SK-N-SH (cell line): ENCODE measurements at regions not wholly inside any gene's neighbourhood (a gene's known extent, or its start where the extent isn't known, plus 50 kb on each side); places are given as distances from the start of the nearest gene placed in this dataset.
"Not testable (repeated sequence)": the region's sequence is repeated elsewhere in the genome, so short reads cannot be mapped to it uniquely, and the experiment has no call there.

Experiments
- CTCF ChIA-PET: fragments of 300-600, 350-600 bp; formaldehyde crosslinking; extraction: SDS; loops from one replicate; lab custom pipeline; 2021; lab: Yijun Ruan, JAX
- POLR2A ChIA-PET: fragments of 350-600 bp; sonication (Branson Sonifier 250); formaldehyde crosslinking; extraction: SDS; loops from one replicate; lab custom pipeline; 2020; ENCODE audit warnings: antibody characterized with exemption, inconsistent platforms; lab: Yijun Ruan, JAX
- DNase-seq: peaks from one replicate; pipeline ENCODE4 v3.0.0; 2012
- H2AFZ ChIP-seq: fragments of 200-600 bp; sonication (generic); 2 replicates; pipeline ENCODE4 v1.8.1; 2016; ENCODE audit warnings: antibody characterized with exemption, mild to moderate bottlenecking, low read depth
- H3F3A ChIP-seq: fragments of 200-600 bp; sonication (generic); replicated peaks from 2 replicates; pipeline ENCODE3; 2016; ENCODE audit warnings: antibody characterized with exemption, mild to moderate bottlenecking; ENCODE audit not compliant: insufficient read depth
- H3K27ac ChIP-seq, 2 experiments: fragments of 200-500 bp in 1 of 2; fragments of 200-600 bp in 1 of 2; sonication (Bioruptor generic) in 1 of 2; sonication (generic), shearing (Covaris generic) in 1 of 2; 2 replicates each; pipeline versions ENCODE4 v1.5.1 to v1.6.1; 2014 to 2016; ENCODE audit warnings: low read depth in 2 of 2, inconsistent platforms in 1 of 2, low read length in 1 of 2, mild to moderate bottlenecking in 1 of 2, mixed read lengths in 1 of 2
- H3K27me3 ChIP-seq: fragments of 200-600 bp; sonication (generic), shearing (Covaris generic); 2 replicates; pipeline ENCODE4 v1.6.1; 2016; ENCODE audit warnings: mixed run types; ENCODE audit not compliant: insufficient read depth
- H3K36me3 ChIP-seq, 2 experiments: fragments of 200-500 bp in 1 of 2; fragments of 200-600 bp in 1 of 2; sonication (Bioruptor generic) in 1 of 2; sonication (generic) in 1 of 2; replicated peaks in 1 of 2; 2 replicates each; pipeline versions ENCODE3 to v1.5.1; 2014 to 2016; ENCODE audit warnings: low read length in 1 of 2, mild to moderate bottlenecking in 1 of 2; ENCODE audit not compliant: insufficient read depth in 2 of 2, control insufficient read depth in 1 of 2
- H3K4me1 ChIP-seq, 2 experiments: fragments of 200-500 bp in 1 of 2; fragments of 200-600 bp in 1 of 2; sonication (Bioruptor generic) in 1 of 2; sonication (generic), shearing (Covaris generic) in 1 of 2; 2 replicates each; pipeline versions ENCODE4 v1.5.1 to v1.6.1; 2014 to 2016; ENCODE audit warnings: low read depth in 1 of 2, low read length in 1 of 2, mixed run types in 1 of 2; ENCODE audit not compliant: insufficient read depth in 2 of 2, control insufficient read depth in 1 of 2
- H3K4me2 ChIP-seq: fragments of 200-600 bp; sonication (generic), shearing (Covaris generic); 2 replicates; pipeline ENCODE4 v1.6.1; 2017; ENCODE audit warnings: mixed run types
- H3K4me3 ChIP-seq, 2 experiments: fragments of 200-500 bp in 1 of 2; fragments of 200-600 bp in 1 of 2; sonication (Bioruptor generic) in 1 of 2; sonication (generic), shearing (Covaris generic) in 1 of 2; 2 replicates each; pipeline versions ENCODE4 v1.5.1 to v1.8.1; 2014 to 2016; ENCODE audit warnings: low read depth in 2 of 2, inconsistent platforms in 1 of 2, low read length in 1 of 2, mild to moderate bottlenecking in 1 of 2, mixed read lengths in 1 of 2, moderate library complexity in 1 of 2
- H3K79me2 ChIP-seq: fragments of 200-600 bp; sonication (generic); 2 replicates; pipeline ENCODE4 v1.8.1; 2017; ENCODE audit warnings: mild to moderate bottlenecking; ENCODE audit not compliant: insufficient read depth
- H3K9ac ChIP-seq: fragments of 200-600 bp; sonication (generic); 2 replicates; pipeline ENCODE4 v1.6.1; 2017; ENCODE audit warnings: mixed run types
- H3K9me2 ChIP-seq: fragments of 200-600 bp; sonication (generic); 2 replicates; pipeline ENCODE4 v1.6.1; 2017; ENCODE audit warnings: mixed run types
- H3K9me3 ChIP-seq: fragments of 200-600 bp; sonication (generic); 2 replicates; pipeline ENCODE4 v1.6.1; 2017; ENCODE audit warnings: mixed run types, mild to moderate bottlenecking, moderate library complexity
- H4K20me1 ChIP-seq: fragments of 200-600 bp; sonication (generic); 2 replicates; pipeline ENCODE4 v1.6.1; 2017; ENCODE audit warnings: mild to moderate bottlenecking, mixed run types; ENCODE audit not compliant: insufficient read depth
- EP300 ChIP-seq, 2 experiments: IDR thresholded peaks; 2 replicates each; pipeline versions ENCODE4 v1.4.0 to v1.6.1; 2012; ENCODE audit warnings: borderline replicate concordance in 1 of 2, low read depth in 1 of 2, low read length in 1 of 2
- EZH2phosphoT487 ChIP-seq: fragments of 200-600 bp; sonication (generic); IDR thresholded peaks from 2 replicates; pipeline ENCODE4 v1.6.1; 2017; ENCODE audit warnings: low read depth, mixed run types, mild to moderate bottlenecking, antibody characterized with exemption, moderate library complexity, borderline replicate concordance
- FOSL2 ChIP-seq: IDR thresholded peaks from 2 replicates; pipeline ENCODE4 v1.4.0; 2012; ENCODE audit warnings: low read depth, mild to moderate bottlenecking, moderate library complexity, borderline replicate concordance
- FOXM1 ChIP-seq: IDR thresholded peaks from 2 replicates; pipeline ENCODE4 v1.4.0; 2012; ENCODE audit warnings: low read depth, mild to moderate bottlenecking
- GABPA ChIP-seq: IDR thresholded peaks from 2 replicates; pipeline ENCODE4 v1.4.0; 2012; ENCODE audit warnings: low read depth, mild to moderate bottlenecking
- GATA2 ChIP-seq: sonication (generic); formaldehyde crosslinking; IDR thresholded peaks from 2 replicates; pipeline ENCODE4 v1.5.0; 2020; ENCODE audit warnings: mild to moderate bottlenecking, missing genetic modification reagents
- JUND ChIP-seq: IDR thresholded peaks from 2 replicates; pipeline ENCODE4 v1.4.0; 2012
- MEF2A ChIP-seq: IDR thresholded peaks from 2 replicates; pipeline ENCODE4 v1.4.0; 2012; ENCODE audit warnings: low read depth, borderline replicate concordance
- NRF1 ChIP-seq: IDR thresholded peaks from 2 replicates; pipeline ENCODE4 v1.6.1; 2012; ENCODE audit warnings: low read depth, mild to moderate bottlenecking, low read length
- RFX5 ChIP-seq: IDR thresholded peaks from 2 replicates; pipeline ENCODE4 v1.6.1; 2012; ENCODE audit warnings: mild to moderate bottlenecking, improper control_type of control experiment, low read length
- SIN3A ChIP-seq: IDR thresholded peaks from 2 replicates; pipeline ENCODE4 v1.6.1; 2012; ENCODE audit warnings: low read depth, mild to moderate bottlenecking, low read length, moderate library complexity, borderline replicate concordance
- SMC3 ChIP-seq: IDR thresholded peaks from 2 replicates; pipeline ENCODE4 v1.6.1; 2012; ENCODE audit warnings: low read depth, low read length, improper control_type of control experiment
- TAF1 ChIP-seq: IDR thresholded peaks from 2 replicates; pipeline ENCODE4 v1.6.1; 2012; ENCODE audit warnings: low read depth, mild to moderate bottlenecking, low read length, moderate library complexity, borderline replicate concordance
- TEAD4 ChIP-seq: IDR thresholded peaks from 2 replicates; pipeline ENCODE4 v1.4.0; 2012; ENCODE audit warnings: mild to moderate bottlenecking, borderline replicate concordance; ENCODE audit not compliant: insufficient read depth
- WGBS: methylation state at CpG from one replicate; pipeline ENCODE4 v1.1.6; 2017; ENCODE audit warnings: low lambda C conversion rate; 5-methylcytosine and 5-hydroxymethylcytosine counted together
- TF ChIP-seq, protein P1 (sequence below): IDR thresholded peaks from 2 replicates; pipeline ENCODE4 v1.4.0; 2012; ENCODE audit warnings: low read depth, borderline replicate concordance
- TF ChIP-seq, protein P2 (sequence below): IDR thresholded peaks from 2 replicates; pipeline ENCODE4 v1.4.0; 2012; ENCODE audit warnings: low read depth
- TF ChIP-seq, protein P3 (sequence below): fragments of 150-350 bp; IDR thresholded peaks from 2 replicates; pipeline ENCODE4 v1.6.1; 2016; ENCODE audit warnings: mild to moderate bottlenecking, low read depth, low read length

DNA sequence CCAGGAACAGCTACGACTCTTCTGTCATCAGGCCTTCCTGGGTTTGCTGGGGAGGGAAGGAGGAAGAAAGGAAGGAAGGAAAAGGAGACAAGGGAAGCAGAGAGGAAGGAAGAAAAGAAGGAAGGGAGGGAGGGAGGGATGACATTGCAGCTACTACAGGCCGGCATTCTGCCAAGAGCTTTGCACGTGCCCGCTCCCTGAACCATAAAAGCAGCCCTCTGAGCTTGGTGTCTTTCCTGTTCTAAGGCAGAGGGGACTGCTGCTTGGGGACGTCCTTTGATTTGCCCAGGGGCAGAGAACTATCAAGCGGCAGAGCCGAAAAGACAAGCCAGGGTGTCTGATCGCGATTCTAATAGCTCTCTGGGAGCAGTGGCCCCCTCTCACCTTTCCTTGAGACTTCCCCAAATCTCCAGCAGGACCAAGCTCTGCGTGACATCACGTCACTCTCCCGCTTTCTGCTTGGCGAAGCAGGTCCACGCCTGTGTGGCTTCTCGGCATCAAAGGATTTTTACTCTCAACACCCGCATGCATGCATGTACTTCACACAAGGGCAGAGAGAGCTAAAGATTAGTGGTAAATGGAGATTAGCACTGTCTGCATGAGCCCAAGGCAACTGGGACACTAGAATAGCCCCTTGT, 167.8 kb upstream of the AUTS2 start:
- POLR2A ChIA-PET, result no interaction called here
- H3K9ac ChIP-seq, result no peak overlapping the region
- TF ChIP-seq GATA2 (CRISPR knock-in tag) (no peak), SMC3 (no peak), FOSL2 (no peak), TAF1 (no peak), FOXM1 (no peak), EZH2phosphoT487 (no peak), JUND (no peak), NRF1 (no peak), GABPA (no peak), TEAD4 (no peak), SIN3A (no peak)
- TF ChIP-seq, protein P1, sequence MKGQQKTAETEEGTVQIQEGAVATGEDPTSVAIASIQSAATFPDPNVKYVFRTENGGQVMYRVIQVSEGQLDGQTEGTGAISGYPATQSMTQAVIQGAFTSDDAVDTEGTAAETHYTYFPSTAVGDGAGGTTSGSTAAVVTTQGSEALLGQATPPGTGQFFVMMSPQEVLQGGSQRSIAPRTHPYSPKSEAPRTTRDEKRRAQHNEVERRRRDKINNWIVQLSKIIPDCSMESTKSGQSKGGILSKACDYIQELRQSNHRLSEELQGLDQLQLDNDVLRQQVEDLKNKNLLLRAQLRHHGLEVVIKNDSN, result no peak
- TF ChIP-seq, protein P2, sequence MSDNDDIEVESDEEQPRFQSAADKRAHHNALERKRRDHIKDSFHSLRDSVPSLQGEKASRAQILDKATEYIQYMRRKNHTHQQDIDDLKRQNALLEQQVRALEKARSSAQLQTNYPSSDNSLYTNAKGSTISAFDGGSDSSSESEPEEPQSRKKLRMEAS, result no peak
- TF ChIP-seq, all 33 proteins: peak for 0
- Histone ChIP-seq H3K4me3 (no peak overlapping the region), H3K27ac (no peak overlapping the region), H3K9me3 (no peaks in the 10 kb centered on the region), H3K79me2 (no peaks in the 10 kb centered on the region), H4K20me1 (no peaks in the 10 kb centered on the region), H3K36me3 (no peaks in the 10 kb centered on the region), H3F3A (no peaks in the 10 kb centered on the region), H2AFZ (no peak overlapping the region), H3K9me2 (no peaks in the 10 kb centered on the region), H3K4me2 (no peak overlapping the region), H3K4me1 (peaks cover 0 to 5% of the 10 kb centered on the region in 2 experiments; a peak in 2 of 4 replicates), H3K27me3 (no peaks in the 10 kb centered on the region)
- CTCF ChIA-PET, result interaction anchor here (1.3 to 1.6 kb wide), 2 partner anchors 10 to 26 kb away, joined by 3 to 4 read pairs; no protein-coding TSS in a partner anchor
- DNase-seq, result no peak
- whole genome bisulfite sequencing, result 85% methylated on average over 16 of the region's 16 CpGs

DNA sequence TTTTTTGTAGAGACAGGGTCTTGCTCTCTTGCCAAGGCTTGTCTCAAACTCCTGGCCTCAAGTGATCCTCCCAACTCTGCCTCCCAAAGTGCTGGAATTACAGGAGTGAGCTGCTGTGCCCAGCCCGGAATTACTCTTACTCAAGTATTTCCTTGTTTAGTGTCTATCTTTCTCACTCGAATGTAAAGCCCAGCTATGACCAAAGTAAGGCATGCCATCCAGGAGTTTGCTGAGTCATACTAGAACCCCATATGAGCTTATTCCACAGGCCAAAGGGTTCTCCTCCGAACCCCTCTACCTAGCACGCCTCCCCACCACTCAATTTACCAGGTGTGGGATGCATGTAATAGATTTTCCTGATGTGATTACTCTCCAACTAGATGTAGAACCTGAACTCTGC, 166.6 kb upstream of the AUTS2 start:
- H3K4me2 ChIP-seq, result no peak overlapping the region
- no peaks in the 10 kb centered on the region for H3K9me3 ChIP-seq
- no peak overlapping the region for H3K4me3 ChIP-seq
- H3K27ac ChIP-seq, result no peak overlapping the region
- POLR2A ChIA-PET, result no interaction called here
- no peaks in the 10 kb centered on the region for H3K9me2 ChIP-seq
- H4K20me1 ChIP-seq, result no peaks in the 10 kb centered on the region
- WGBS, result 50% methylated on average over 4 of the region's 4 CpGs
- no peak overlapping the region for H3K9ac ChIP-seq
- H3K4me1 ChIP-seq, result peaks cover 0 to 5% of the 10 kb centered on the region in 2 experiments; a peak in 2 of 4 replicates
- no peaks in the 10 kb centered on the region for H3K27me3 ChIP-seq
- no peak for DNase-seq
- H3K79me2 ChIP-seq, result no peaks in the 10 kb centered on the region
- TF ChIP-seq EP300 (IDR thresholded peaks at IDR 0.05; ENCODE audit: borderline replicate concordance in 1 of 2, low read depth in 1 of 2, low read length in 1 of 2) (no peak), MEF2A (no peak), JUND (no peak), RFX5 (no peak), GATA2 (CRISPR knock-in tag) (no peak)
- TF ChIP-seq, protein P1, result no peak
- TF ChIP-seq, protein P3, sequence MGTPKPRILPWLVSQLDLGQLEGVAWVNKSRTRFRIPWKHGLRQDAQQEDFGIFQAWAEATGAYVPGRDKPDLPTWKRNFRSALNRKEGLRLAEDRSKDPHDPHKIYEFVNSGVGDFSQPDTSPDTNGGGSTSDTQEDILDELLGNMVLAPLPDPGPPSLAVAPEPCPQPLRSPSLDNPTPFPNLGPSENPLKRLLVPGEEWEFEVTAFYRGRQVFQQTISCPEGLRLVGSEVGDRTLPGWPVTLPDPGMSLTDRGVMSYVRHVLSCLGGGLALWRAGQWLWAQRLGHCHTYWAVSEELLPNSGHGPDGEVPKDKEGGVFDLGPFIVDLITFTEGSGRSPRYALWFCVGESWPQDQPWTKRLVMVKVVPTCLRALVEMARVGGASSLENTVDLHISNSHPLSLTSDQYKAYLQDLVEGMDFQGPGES, result no peak
- TF ChIP-seq, all 33 proteins: peak for 0
- no peaks in the 10 kb centered on the region for H3F3A ChIP-seq
- H2AFZ ChIP-seq, result no peak overlapping the region
- CTCF ChIA-PET, result interaction anchor here (1.2 kb wide), 1 partner anchor 500 kb away, joined by 3 read pairs; no protein-coding TSS in a partner anchor
- no peaks in the 10 kb centered on the region for H3K36me3 ChIP-seq

- H3K36me3 ChIP-seq, H3K4me2 ChIP-seq, H4K20me1 ChIP-seq, H3K9ac ChIP-seq, H3K9me3 ChIP-seq, POLR2A ChIA-PET, H2AFZ ChIP-seq, H3K4me1 ChIP-seq, H3F3A ChIP-seq, H3K9me2 ChIP-seq, H3K4me3 ChIP-seq, H3K27me3 ChIP-seq, H3K27ac ChIP-seq, DNase-seq, H3K79me2 ChIP-seq: not testable (repeated sequence)
- CTCF ChIA-PET, result interaction anchor here (1.2 kb wide), 1 partner anchor 500 kb away, joined by 3 read pairs; no protein-coding TSS in a partner anchor
- 60% methylated on average over 5 of the region's 5 CpGs for WGBS
Observed at GRCh38 chr7:69432276-69432675, 166.0 kb upstream of the AUTS2 start.
